ENCODE measurements at regions not wholly inside any gene's neighbourhood (a gene's known extent, or its start where the extent isn't known, plus 50 kb on each side); places are given as distances from the start of the nearest gene placed in this dataset.
"Not testable (repeated sequence)": the region's sequence is repeated elsewhere in the genome, so short reads cannot be mapped to it uniquely, and the experiment has no call there.

DNA sequence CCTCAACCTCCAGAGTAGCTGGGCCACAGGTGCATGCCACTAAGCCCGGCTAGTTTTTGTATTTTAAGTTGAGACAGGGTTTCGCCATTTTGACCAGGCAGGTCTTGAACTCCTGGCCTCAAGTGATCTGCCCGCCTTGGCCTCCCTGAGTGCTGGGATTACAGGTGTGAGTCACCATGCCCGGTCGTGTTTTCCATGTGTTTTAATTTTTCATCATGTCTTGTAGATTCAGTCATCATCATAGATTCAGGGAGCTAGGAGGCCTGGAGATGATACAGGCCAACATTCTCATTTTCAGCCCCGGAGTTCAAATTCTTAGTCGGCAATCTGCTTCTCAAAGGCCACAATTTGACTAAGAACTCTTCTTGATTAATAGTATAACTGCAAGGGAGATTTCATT, 73.5 kb upstream of the GRAMD1B start:
- no peaks in the 10 kb centered on the region for H3K36me3 ChIP-seq (ENCODE audit: insufficient read depth, low read length)
- no peak overlapping the region for H3K4me3 ChIP-seq (ENCODE audit: low read length)
- H4K20me1 ChIP-seq (ENCODE audit: insufficient read depth, low read depth, low read length), result no peaks in the 10 kb centered on the region
- no peaks in the 10 kb centered on the region for H3K79me2 ChIP-seq (ENCODE audit: low read length)
- no peaks in the 10 kb centered on the region for H3K9me2 ChIP-seq (replicated peaks; ENCODE audit: insufficient read depth, low read length)
- H2AFZ ChIP-seq (ENCODE audit: low read length), result no peak overlapping the region
- no peaks in the 10 kb centered on the region for H3K27me3 ChIP-seq (ENCODE audit: low read length)
- no peak overlapping the region for H3K4me2 ChIP-seq (ENCODE audit: low read depth, low read length, poor library complexity, severe bottlenecking)
- DNase-seq, result no peak
- no peak overlapping the region for H3K27ac ChIP-seq (ENCODE audit: low read length)
- peaks cover 32% of the 10 kb centered on the region for H3K4me1 ChIP-seq (ENCODE audit: low read length)
- no peak overlapping the region for H3K9ac ChIP-seq (ENCODE audit: low read length)
- no peaks in the 10 kb centered on the region for H3K9me3 ChIP-seq (ENCODE audit: low read length)

DNA sequence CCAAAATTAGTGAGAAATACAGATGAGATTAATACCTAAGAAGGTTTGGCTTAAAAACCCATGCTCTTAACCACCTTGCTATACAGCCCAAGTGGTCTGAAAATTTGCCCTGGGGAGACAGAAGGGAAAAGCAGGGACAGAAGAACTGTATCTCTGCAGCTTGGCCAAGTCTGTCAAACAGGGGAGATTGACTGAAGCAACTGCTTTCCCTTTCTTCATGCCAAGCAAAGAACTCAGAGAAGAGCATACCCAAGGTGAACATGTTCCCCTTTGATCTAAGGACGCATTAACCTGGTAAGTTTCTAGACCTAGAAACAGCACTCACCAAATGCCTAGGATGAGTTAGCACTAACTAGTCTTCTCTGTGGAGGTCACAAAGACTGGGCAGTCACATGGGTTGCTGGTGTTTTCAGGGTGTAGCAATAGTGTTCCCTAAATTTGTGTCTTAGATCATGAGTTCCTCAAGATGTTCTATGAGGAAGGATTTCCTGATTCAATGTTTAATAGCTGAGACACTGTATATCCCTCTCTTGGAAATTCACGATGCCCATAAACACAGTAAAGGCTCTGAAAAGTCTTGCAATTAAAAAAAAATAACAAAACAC, 75.6 kb upstream of the GRAMD1B start:
- Histone ChIP-seq H3K27me3 (ENCODE audit: low read length) (no peaks in the 10 kb centered on the region), H3K27ac (ENCODE audit: low read length) (no peak overlapping the region), H3K36me3 (ENCODE audit: insufficient read depth, low read length) (no peaks in the 10 kb centered on the region), H3K9ac (ENCODE audit: low read length) (no peak overlapping the region), H2AFZ (ENCODE audit: low read length) (peak overlapping the region; percentile 35; the same call in 1 of the 2 replicates), H3K4me3 (ENCODE audit: low read length) (no peak overlapping the region), H3K79me2 (ENCODE audit: low read length) (no peaks in the 10 kb centered on the region), H3K9me3 (ENCODE audit: low read length) (no peaks in the 10 kb centered on the region), H4K20me1 (ENCODE audit: insufficient read depth, low read depth, low read length) (no peaks in the 10 kb centered on the region), H3K4me1 (ENCODE audit: low read length) (peaks cover 31% of the 10 kb centered on the region), H3K4me2 (ENCODE audit: low read depth, low read length, poor library complexity, severe bottlenecking) (no peak overlapping the region), H3K9me2 (replicated peaks; ENCODE audit: insufficient read depth, low read length) (no peaks in the 10 kb centered on the region)
- no peak for DNase-seq

- no peak overlapping the region for H3K4me3 ChIP-seq (ENCODE audit: low read length)
- no peaks in the 10 kb centered on the region for H3K79me2 ChIP-seq (ENCODE audit: low read length)
- H3K36me3 ChIP-seq (ENCODE audit: insufficient read depth, low read length), result no peaks in the 10 kb centered on the region
- H4K20me1 ChIP-seq (ENCODE audit: insufficient read depth, low read depth, low read length), result no peaks in the 10 kb centered on the region
- H3K27ac ChIP-seq (ENCODE audit: low read length), result no peak overlapping the region
- no peak overlapping the region for H3K4me2 ChIP-seq (ENCODE audit: low read depth, low read length, poor library complexity, severe bottlenecking)
- H3K9me2 ChIP-seq (replicated peaks; ENCODE audit: insufficient read depth, low read length), result no peaks in the 10 kb centered on the region
- no peaks in the 10 kb centered on the region for H3K27me3 ChIP-seq (ENCODE audit: low read length)
- no peak for DNase-seq
- H3K4me1 ChIP-seq (ENCODE audit: low read length), result peaks cover 31% of the 10 kb centered on the region
- H3K9ac ChIP-seq (ENCODE audit: low read length), result no peak overlapping the region
- H2AFZ ChIP-seq (ENCODE audit: low read length), result no peak overlapping the region
- H3K9me3 ChIP-seq (ENCODE audit: low read length), result no peaks in the 10 kb centered on the region
Measured at GRCh38 chr11:123351375-123351774, 78.7 kb upstream of the GRAMD1B start.

DNA sequence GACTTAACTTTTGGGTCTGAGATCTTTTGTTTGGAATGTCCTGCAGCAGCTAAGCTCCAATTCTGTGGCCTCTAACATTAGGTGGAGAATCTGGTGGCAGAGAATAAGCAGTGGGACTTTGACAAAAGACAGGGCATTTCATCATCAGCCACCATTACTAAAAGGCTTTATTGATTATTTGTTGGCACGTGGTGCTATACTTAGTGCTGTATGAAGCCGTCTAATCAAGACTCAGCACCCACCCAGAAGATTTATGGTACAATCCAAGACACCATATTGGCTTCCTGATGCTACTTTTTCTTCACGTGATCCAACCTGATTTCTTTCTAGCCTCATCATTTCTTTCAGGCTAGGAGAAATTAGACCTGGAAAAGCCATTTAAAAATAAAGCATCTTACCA, 80.7 kb upstream of the GRAMD1B start:
- Histone ChIP-seq H3K9me2 (replicated peaks; ENCODE audit: insufficient read depth, low read length) (no peaks in the 10 kb centered on the region), H2AFZ (ENCODE audit: low read length) (no peak overlapping the region), H3K4me3 (ENCODE audit: low read length) (no peak overlapping the region), H3K9me3 (ENCODE audit: low read length) (no peaks in the 10 kb centered on the region), H3K27me3 (ENCODE audit: low read length) (no peaks in the 10 kb centered on the region), H3K4me2 (ENCODE audit: low read depth, low read length, poor library complexity, severe bottlenecking) (no peak overlapping the region), H3K79me2 (ENCODE audit: low read length) (no peaks in the 10 kb centered on the region), H3K27ac (ENCODE audit: low read length) (no peak overlapping the region), H3K36me3 (ENCODE audit: insufficient read depth, low read length) (no peaks in the 10 kb centered on the region), H3K4me1 (ENCODE audit: low read length) (peaks cover 35% of the 10 kb centered on the region), H3K9ac (ENCODE audit: low read length) (no peak overlapping the region), H4K20me1 (ENCODE audit: insufficient read depth, low read depth, low read length) (no peaks in the 10 kb centered on the region)
- no peak for DNase-seq

DNA sequence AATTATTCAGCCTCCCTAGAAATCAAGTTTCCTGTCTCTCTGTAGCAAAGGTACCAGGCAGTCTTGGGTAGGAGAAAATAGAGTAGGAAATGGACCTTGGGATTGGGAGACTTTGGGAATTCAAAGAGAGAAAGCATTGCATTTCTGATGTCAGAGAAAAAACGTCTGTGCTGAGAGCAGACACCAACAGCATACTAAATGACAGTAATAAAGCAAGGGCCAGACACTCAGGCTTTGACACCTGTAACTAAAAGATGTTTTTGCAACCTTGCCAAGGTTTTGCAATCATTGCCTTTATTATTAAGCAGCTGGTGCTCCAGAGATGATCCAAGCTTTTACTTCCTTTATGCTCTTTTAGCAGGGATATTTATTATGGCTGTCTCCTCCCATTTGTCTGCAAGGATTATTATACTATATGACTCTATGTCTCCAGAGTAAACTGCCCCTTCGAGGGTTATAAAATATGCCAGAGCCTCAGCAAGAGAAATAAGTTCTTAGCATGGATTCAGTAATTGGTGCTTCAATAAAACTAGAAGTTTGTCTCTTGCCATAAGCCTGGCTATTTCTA, 85.2 kb upstream of the GRAMD1B start:
- Histone ChIP-seq H3K36me3 (ENCODE audit: insufficient read depth, low read length) (no peaks in the 10 kb centered on the region), H3K79me2 (ENCODE audit: low read length) (no peaks in the 10 kb centered on the region), H3K27ac (ENCODE audit: low read length) (no peak overlapping the region), H4K20me1 (ENCODE audit: insufficient read depth, low read depth, low read length) (no peaks in the 10 kb centered on the region), H3K4me1 (ENCODE audit: low read length) (peaks cover 7% of the 10 kb centered on the region), H3K4me3 (ENCODE audit: low read length) (no peak overlapping the region), H2AFZ (ENCODE audit: low read length) (peak overlapping the region; percentile 36; the same call in 1 of the 2 replicates), H3K9me2 (replicated peaks; ENCODE audit: insufficient read depth, low read length) (no peaks in the 10 kb centered on the region), H3K4me2 (ENCODE audit: low read depth, low read length, poor library complexity, severe bottlenecking) (no peak overlapping the region), H3K9ac (ENCODE audit: low read length) (no peak overlapping the region), H3K9me3 (ENCODE audit: low read length) (no peaks in the 10 kb centered on the region), H3K27me3 (ENCODE audit: low read length) (no peaks in the 10 kb centered on the region)
- DNase-seq, result no peak

DNA sequence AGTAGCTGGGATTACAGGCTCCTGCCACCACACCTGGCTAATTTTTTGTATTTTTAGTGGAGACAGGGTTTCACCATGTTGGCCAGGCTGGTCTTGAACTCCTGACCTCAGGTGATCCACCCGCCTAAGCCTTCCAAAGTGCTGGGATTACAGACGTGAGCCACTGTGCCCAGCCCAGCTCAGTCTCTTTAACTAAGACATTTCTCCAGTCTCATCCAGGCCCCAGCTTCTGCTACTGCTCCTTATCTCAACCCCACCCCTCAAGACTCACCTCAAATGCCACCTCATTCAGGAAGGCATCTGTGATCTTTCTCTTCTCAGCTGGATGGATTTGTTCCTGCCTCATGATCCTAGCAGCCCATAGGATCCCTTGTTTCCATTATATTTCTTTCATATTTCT, 85.9 kb upstream of the GRAMD1B start:
- not testable (repeated sequence) for H3K79me2 ChIP-seq (ENCODE audit: low read length); H3K9me2 ChIP-seq (replicated peaks; ENCODE audit: insufficient read depth, low read length); H3K4me2 ChIP-seq (ENCODE audit: low read depth, low read length, poor library complexity, severe bottlenecking); H3K4me3 ChIP-seq (ENCODE audit: low read length); H3K27ac ChIP-seq (ENCODE audit: low read length); DNase-seq; H3K4me1 ChIP-seq (ENCODE audit: low read length); H3K9ac ChIP-seq (ENCODE audit: low read length); H3K27me3 ChIP-seq (ENCODE audit: low read length); H3K9me3 ChIP-seq (ENCODE audit: low read length); H4K20me1 ChIP-seq (ENCODE audit: insufficient read depth, low read depth, low read length); H3K36me3 ChIP-seq (ENCODE audit: insufficient read depth, low read length); H2AFZ ChIP-seq (ENCODE audit: low read length)

GRCh38 chr11:123338997-123339752, 90.9 kb upstream of the GRAMD1B start:
- Histone ChIP-seq H3K36me3 (ENCODE audit: insufficient read depth, low read length) (no peaks in the 10 kb centered on the region), H3K9ac (ENCODE audit: low read length) (no peak overlapping the region), H3K4me3 (ENCODE audit: low read length) (no peak overlapping the region), H3K79me2 (ENCODE audit: low read length) (no peaks in the 10 kb centered on the region), H2AFZ (ENCODE audit: low read length) (no peak overlapping the region), H3K9me3 (ENCODE audit: low read length) (no peaks in the 10 kb centered on the region), H3K4me1 (ENCODE audit: low read length) (peaks cover 13% of the 10 kb centered on the region), H4K20me1 (ENCODE audit: insufficient read depth, low read depth, low read length) (no peaks in the 10 kb centered on the region), H3K4me2 (ENCODE audit: low read depth, low read length, poor library complexity, severe bottlenecking) (no peak overlapping the region), H3K27me3 (ENCODE audit: low read length) (no peaks in the 10 kb centered on the region), H3K27ac (ENCODE audit: low read length) (no peak overlapping the region), H3K9me2 (replicated peaks; ENCODE audit: insufficient read depth, low read length) (no peaks in the 10 kb centered on the region)
- no peak for DNase-seq

- Histone ChIP-seq H3K4me3 (ENCODE audit: low read length) (no peak overlapping the region), H3K79me2 (ENCODE audit: low read length) (no peaks in the 10 kb centered on the region), H3K9me2 (replicated peaks; ENCODE audit: insufficient read depth, low read length) (no peaks in the 10 kb centered on the region), H3K9ac (ENCODE audit: low read length) (no peak overlapping the region), H3K27ac (ENCODE audit: low read length) (no peak overlapping the region), H3K36me3 (ENCODE audit: insufficient read depth, low read length) (no peaks in the 10 kb centered on the region), H3K4me1 (ENCODE audit: low read length) (peaks cover 13% of the 10 kb centered on the region), H3K9me3 (ENCODE audit: low read length) (no peaks in the 10 kb centered on the region), H2AFZ (ENCODE audit: low read length) (0 out of 2 replicates have a peak overlapping the region, but pooled peaks have one; percentile 62), H4K20me1 (ENCODE audit: insufficient read depth, low read depth, low read length) (no peaks in the 10 kb centered on the region), H3K4me2 (ENCODE audit: low read depth, low read length, poor library complexity, severe bottlenecking) (no peak overlapping the region), H3K27me3 (ENCODE audit: low read length) (no peaks in the 10 kb centered on the region)
- DNase-seq, result no peak
Measured at GRCh38 chr11:123338266-123338800, 91.7 kb upstream of the GRAMD1B start.
